OCI-M2 (cell line): ENCODE measurements at regions not wholly inside any gene's neighbourhood (a gene's known extent, or its start where the extent isn't known, plus 50 kb on each side); places are given as distances from the start of the nearest gene placed in this dataset.

ENCODE experiments used
- DNase-seq: peaks from one replicate; lab custom pipeline; 2025; ENCODE audit not compliant: unreplicated experiment; lab: John Stamatoyannopoulos, UW

- DNase-seq, result no peak
Observed at GRCh38 chr18:29041976-29042375, 865.0 kb upstream of the CDH2 start.

DNA sequence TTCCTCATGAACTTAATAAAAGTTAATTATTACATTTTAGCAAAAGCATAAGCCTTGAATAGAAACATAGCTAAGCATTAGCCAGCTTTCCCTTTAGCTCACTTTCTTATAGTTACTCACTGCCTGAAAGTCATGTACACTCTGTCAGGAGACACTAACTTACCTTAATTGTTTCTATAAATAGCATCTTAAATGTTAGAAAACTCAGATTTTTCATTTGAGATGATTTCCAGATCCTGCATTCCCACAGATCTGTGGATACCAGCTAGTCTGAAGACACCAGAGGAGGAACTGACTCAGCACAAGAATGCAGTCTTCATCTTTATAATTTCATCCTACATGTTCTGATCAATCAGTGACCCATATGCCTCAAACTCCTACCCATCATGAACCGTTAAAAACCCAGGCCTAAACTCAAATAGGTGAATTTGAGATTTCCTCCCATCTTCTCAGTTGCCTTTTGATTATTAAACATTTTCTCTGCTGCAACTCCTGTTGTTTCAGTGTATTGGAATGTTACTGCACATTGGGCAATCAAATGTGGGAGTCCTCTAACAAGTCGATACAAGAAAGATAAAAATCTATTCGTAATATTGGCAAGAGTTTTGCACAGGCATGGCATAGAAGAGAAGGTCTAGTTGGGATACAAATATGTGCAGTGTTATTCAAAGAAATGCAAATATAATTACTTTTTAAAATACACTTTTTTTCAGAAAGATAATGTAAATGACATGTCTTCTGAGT, 857.4 kb upstream of the CDH2 start:
- DNase-seq, result no peak

GRCh38 chr18:29028560-29028959, 851.6 kb upstream of the CDH2 start:
- no peak for DNase-seq

GRCh38 chr18:29018976-29019375, 842.0 kb upstream of the CDH2 start:
- no peak for DNase-seq

GRCh38 chr18:29012883-29013465, 836.0 kb upstream of the CDH2 start:
- DNase-seq, result no peak

DNA sequence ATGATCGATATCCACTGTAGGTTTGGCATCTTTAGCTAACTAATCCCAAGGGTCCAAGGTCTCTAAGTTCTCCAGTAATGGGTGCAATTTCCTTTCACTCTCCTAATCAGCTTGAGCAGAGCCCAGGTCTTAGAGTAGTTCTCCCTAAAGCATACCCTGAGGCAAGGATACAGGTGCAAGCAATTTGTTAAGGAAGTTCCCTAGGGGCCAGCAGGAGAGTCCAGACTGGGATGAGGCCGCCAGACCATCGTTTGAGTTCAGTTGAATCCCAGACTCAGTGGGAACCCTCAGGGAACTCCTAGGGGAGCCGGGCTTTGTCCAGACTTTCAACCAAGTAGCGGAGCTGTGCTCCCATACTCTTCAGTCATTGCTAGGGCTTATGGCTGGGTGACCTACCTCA, 835.4 kb upstream of the CDH2 start:
- DNase-seq, result no peak

DNA sequence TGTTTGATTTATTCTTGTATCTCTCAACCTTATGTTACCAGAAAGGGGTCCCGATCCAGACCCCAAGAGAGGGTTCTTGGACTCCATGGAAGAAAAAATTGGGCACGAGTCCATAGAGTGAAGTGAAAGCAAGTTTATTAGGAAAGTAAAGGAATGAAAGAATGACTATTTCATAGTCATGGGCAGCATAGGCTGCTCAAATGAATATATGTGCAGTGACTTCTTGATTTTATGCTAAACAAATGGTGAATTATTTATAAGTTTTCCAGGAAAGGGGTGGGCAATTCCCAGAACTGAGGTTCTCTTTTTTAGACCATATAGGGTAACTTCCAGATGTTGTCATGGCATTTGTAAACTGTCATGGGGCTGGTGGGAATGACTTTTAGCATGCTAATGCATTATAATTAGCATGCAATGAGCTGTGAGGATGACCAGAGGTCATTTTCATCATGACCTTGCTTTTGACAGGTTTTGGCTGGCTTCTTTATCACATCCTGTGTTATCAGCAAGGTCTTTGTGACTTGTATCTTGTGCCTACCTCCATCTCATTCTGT, 832.4 kb upstream of the CDH2 start:
- no peak for DNase-seq

GRCh38 chr18:29008809-29009208, 831.9 kb upstream of the CDH2 start:
- no peak for DNase-seq

DNA sequence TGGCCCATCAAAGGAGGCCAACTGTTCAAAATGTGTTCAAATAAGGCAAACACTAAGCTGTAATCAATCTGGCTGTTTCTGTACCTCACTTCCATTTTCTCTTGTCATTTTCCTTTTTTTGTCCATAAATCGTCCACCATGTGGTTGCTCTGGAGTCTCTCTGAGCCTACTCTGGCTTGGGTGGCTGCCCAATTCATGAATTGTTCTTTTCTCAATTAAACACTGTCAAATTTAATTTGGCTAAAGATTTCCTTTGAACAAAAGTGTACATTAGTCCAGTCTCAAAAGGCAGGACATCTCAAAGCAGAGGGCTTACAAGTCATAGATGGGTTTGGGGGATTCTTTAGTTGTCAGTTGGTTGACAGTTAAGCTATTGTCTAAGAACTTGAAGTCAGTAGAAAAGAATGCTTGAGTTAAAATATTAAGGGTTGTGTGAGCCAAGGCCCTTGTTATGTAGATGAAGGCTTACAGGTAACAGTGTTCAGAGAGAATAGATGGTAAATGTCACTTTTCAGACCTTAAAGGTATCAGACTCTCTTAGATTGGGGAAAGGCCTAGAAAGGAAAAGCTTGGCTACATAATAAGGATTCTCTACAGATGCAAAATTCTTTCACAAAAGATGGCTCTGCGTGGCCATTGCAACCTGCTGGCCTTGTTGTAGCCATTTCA, 831.2 kb upstream of the CDH2 start:
- no peak for DNase-seq

DNA sequence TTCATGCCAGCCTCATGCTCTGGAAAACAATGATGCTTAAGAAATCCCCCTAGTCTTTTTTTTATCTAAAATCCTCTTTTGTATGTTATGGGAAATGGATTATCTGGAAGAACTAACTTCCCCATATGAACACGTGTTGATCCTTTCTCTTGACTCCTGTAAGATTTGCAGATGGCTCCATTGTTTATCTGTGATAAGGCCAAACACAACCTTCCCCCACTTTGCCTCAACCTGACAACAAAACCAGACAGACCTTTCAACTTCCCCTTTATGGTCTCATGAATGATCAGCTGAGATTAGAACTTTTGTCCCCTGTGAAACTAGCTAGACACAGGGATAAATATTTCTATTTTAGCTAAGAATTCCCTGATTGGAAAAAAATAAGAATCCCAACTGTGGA, 828.0 kb upstream of the CDH2 start:
- no peak for DNase-seq

- DNase-seq, result no peak
Observed at GRCh38 chr18:29003194-29003593, 826.3 kb upstream of the CDH2 start.

DNA sequence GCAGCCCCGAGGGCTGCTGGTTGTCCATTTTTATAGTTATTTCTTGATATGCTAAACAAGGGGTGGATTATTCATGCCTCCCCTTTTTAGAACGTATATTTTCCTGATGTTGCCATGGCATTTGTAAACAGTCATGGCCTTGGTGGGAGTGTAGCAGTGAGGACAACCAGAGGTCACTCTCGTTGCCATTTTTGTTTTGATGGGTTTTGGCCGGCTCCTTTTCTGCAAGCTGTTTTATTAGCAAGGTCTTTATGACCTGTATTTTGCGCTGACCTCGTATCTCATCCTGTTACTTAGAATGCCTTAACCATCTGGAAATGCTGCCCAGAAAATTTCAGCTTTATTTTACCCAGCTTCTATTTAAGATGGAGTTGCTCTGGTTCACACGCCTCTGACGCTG, 825.8 kb upstream of the CDH2 start:
- no peak for DNase-seq

GRCh38 chr18:28999726-29000125, 822.8 kb upstream of the CDH2 start:
- no peak for DNase-seq

GRCh38 chr18:28995319-28995718, 818.4 kb upstream of the CDH2 start:
- DNase-seq, result no peak

DNA sequence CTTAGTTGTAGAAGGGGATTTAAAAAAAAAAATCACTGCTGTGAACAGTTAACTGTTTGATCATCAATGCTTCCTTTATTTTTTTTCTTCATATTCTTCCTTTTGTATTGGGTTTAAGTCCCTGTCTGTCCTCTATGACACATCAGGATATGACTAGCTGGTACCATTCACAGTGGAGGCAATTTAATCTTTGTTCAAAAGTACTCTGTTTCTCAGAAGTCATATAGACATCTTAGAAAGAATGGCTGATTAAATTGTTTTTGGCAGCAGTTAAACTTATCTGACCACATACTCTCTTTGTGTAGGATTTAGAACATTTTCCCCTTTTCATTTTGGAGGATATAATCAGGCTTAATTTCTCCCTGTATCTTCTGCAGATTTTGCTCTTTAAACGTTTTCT, 807.8 kb upstream of the CDH2 start:
- DNase-seq, result no peak

DNA sequence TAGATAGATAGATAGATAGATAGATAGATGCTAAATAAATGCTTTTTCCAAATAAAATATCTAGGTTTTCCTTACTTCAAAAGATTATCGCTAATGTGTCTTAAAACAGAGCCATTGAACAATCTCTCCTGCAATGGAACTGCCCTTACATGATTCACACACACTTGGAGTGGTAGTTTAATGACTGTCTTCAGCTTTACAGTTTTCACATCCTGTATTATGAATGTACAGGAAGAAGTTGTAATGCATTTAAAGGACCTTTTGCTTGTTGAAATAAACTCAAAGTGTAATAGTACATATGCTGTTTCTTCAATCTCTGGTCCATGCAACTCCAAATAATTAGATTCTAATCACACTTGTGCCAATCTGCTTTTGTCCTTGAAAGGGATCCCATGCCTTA, 797.6 kb upstream of the CDH2 start:
- DNase-seq, result no peak

GRCh38 chr18:28973324-28973723, 796.4 kb upstream of the CDH2 start:
- no peak for DNase-seq

GRCh38 chr18:28972333-28972907, 795.5 kb upstream of the CDH2 start:
- DNase-seq, result no peak

- DNase-seq, result no peak
Observed at GRCh38 chr18:28963481-28963880, 786.6 kb upstream of the CDH2 start.

DNA sequence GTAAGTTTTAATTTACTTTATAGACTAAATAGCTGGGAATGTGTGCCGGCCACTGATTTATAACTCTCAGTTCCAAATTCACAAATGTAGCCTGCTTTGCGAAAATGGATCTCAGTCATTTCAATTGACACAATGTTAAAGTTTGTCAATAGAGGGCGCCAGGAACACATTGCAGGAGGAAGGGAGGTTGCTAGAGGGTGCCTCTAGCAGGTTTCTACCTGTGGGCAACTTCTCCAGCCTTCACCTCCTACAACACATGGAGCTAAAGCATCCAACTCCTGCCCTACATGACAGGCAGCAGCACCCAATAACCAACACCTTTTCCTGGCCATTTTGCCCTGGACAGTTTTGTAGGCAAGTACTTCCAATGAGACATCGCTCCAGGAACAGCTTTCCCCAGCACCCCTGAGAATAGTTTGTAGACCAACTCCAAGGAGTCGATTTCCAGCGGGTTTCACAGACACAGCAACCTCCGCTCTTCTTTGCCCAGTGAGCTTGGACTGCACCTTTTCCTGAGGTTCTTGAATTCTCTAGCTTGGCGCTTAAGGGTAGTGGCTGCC, 784.8 kb upstream of the CDH2 start:
- DNase-seq, result peak; percentile 4

- no peak for DNase-seq
Observed at GRCh38 chr18:28960146-28960545, 783.2 kb upstream of the CDH2 start.

DNA sequence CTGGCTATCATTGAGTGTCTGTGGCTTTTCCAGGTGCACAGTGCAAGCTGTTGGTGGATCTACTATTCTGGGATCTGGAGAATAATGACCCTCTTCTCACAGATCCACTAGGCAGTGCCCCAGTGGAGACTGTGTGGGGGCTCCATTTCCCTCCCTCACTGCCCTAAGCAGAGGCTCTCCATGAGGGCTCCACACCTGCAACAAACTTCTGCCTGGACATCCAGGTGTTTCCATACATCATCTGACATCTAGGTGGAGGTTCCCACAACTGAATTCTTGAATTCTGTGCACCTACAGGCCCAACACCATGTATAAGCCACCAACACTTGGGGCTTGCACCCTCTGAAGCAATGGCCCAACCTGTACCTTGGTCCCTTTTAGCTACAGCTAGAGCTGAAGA, 775.4 kb upstream of the CDH2 start:
- no peak for DNase-seq
